Stomach (tissue), 8 donors: ENCODE measurements at regions not wholly inside any gene's neighbourhood (a gene's known extent, or its start where the extent isn't known, plus 50 kb on each side); places are given as distances from the start of the nearest gene placed in this dataset.

Source experiments
- DNase-seq, 2 donors: peaks; one replicate each; pipeline versions ENCODE4 v3.0.0 to v3.0.0-alpha.2; 2013 to 2019
- H3K27ac ChIP-seq, 5 donors: fragments of 200-600 bp in 4 of 5; sonication (generic) in 4 of 5; one replicate each; pipeline ENCODE4 v1.5.1; 2013 to 2019; ENCODE audit warnings: mild to moderate bottlenecking in 1 of 5, moderate library complexity in 1 of 5
- H3K27me3 ChIP-seq, 3 donors: fragments of 200-600 bp; sonication (generic); one replicate each; pipeline ENCODE4 v1.5.1; 2017 to 2019; ENCODE audit warnings: mixed run types in 1 of 3
- H3K36me3 ChIP-seq, 4 donors: fragments of 200-600 bp; sonication (generic); 1 replicate in 3 of 4; 2 replicates in 1 of 4; pipeline ENCODE4 v1.5.1; 2016 to 2019
- H3K4me1 ChIP-seq, 4 donors: fragments of 200-600 bp; sonication (generic); one replicate each; pipeline ENCODE4 v1.5.1; 2016 to 2019
- H3K4me3 ChIP-seq, 4 donors: fragments of 200-600 bp; sonication (generic) in 3 of 4; one replicate each; pipeline ENCODE4 v1.5.1; 2016 to 2019; ENCODE audit warnings: mild to moderate bottlenecking in 1 of 4
- H3K9me3 ChIP-seq, 4 donors: fragments of 200-600 bp; sonication (generic); one replicate each; pipeline ENCODE4 v1.5.1; 2016 to 2019
- CTCF ChIP-seq, 7 experiments: fragments of 450-650 bp in 4 of 7; fragments of 200-600 bp in 3 of 7; sonication (generic) in 3 of 7; IDR thresholded peaks; one replicate each; pipeline ENCODE4 v1.5.1; 2016 to 2019; ENCODE audit warnings: antibody characterized with exemption in 7 of 7, control low read depth in 2 of 7, mild to moderate bottlenecking in 1 of 7
- EP300 ChIP-seq: sonication (generic); formaldehyde crosslinking; IDR thresholded peaks from one replicate; pipeline ENCODE4 v1.6.1; 2017; ENCODE audit warnings: antibody characterized with exemption
- POLR2A ChIP-seq, 4 donors: fragments of 450-650 bp; IDR thresholded peaks; one replicate each; pipeline ENCODE4 v1.6.1; 2016; ENCODE audit warnings: antibody characterized with exemption in 4 of 4, control low read depth in 2 of 4, mild to moderate bottlenecking in 1 of 4, moderate library complexity in 1 of 4
- POLR2AphosphoS5 ChIP-seq, 3 donors: sonication (generic); formaldehyde crosslinking; IDR thresholded peaks; one replicate each; pipeline ENCODE4 v1.6.1; 2016; ENCODE audit warnings: antibody characterized with exemption in 3 of 3
- WGBS, 5 donors: extraction: QIAGEN DNeasy Blood & Tissue Kit in 3 of 5; methylation state at CpG; one replicate each; pipeline versions ENCODE4 v1.1.5 to v1.1.7; 2013 to 2018; 5-methylcytosine and 5-hydroxymethylcytosine counted together
- intact Hi-C: fragments of 100-400 bp; cut with DNase I; formaldehyde crosslinking; loops from one replicate; pipeline ENCODE4 v1.15.1; 2023; ENCODE audit warnings: low total_unique reads
- donor health status: healthy with polysubstance abuse.
- donor health status: Bipolar disorder and iron deficiency.
- donor health status: healthy.

- Histone ChIP-seq H3K27ac (no peak overlapping the region), H3K4me1 (peaks cover 0 to 11% (median 0%) of the 10 kb centered on the region in 4 donors), H3K36me3 (no peaks in the 10 kb centered on the region), H3K9me3 (no peaks in the 10 kb centered on the region), H3K27me3 (no peaks in the 10 kb centered on the region), H3K4me3 (no peak overlapping the region)
- DNase-seq = no peak
- TF ChIP-seq POLR2A (IDR thresholded peaks at IDR 0.05) = no peak
- TF ChIP-seq POLR2AphosphoS5 (IDR thresholded peaks at IDR 0.05) = no peak
- intact Hi-C loops = no loop called here
- WGBS, 5 donors = 61 to 83% (median 74%) methylated on average over 2 of the region's 2 CpGs
Observed at GRCh38 chr3:157782236-157782635, 279.0 kb upstream of the VEPH1 start.

GRCh38 chr3:157776861-157777260 is 273.6 kb upstream of the VEPH1 start:
- H3K4me1 ChIP-seq = no peaks in the 10 kb centered on the region
- H3K27me3 ChIP-seq = no peaks in the 10 kb centered on the region
- H3K4me3 ChIP-seq = no peak overlapping the region
- H3K9me3 ChIP-seq = no peaks in the 10 kb centered on the region
- intact Hi-C loops = no loop called here
- TF ChIP-seq EP300 (no peak), CTCF (IDR thresholded peaks at IDR 0.05) (no peak), POLR2A (IDR thresholded peaks at IDR 0.05) (no peak)
- DNase-seq = no peak
- no peaks in the 10 kb centered on the region for H3K36me3 ChIP-seq
- no peak overlapping the region for H3K27ac ChIP-seq
- WGBS, 5 donors = 88 to 97% (median 93%) methylated on average over 2 of the region's 2 CpGs

- H3K27me3 ChIP-seq = no peaks in the 10 kb centered on the region
- no peak for DNase-seq
- no peaks in the 10 kb centered on the region for H3K36me3 ChIP-seq
- no peak overlapping the region for H3K4me3 ChIP-seq
- H3K27ac ChIP-seq = no peak overlapping the region
- TF ChIP-seq CTCF (IDR thresholded peaks at IDR 0.05) (no peak), POLR2AphosphoS5 (IDR thresholded peaks at IDR 0.05) (no peak), EP300 (no peak), POLR2A (IDR thresholded peaks at IDR 0.05) (no peak)
- H3K9me3 ChIP-seq = no peaks in the 10 kb centered on the region
- no peaks in the 10 kb centered on the region for H3K4me1 ChIP-seq
- intact Hi-C loops = no loop called here
Observed at GRCh38 chr3:157775446-157775845, 272.2 kb upstream of the VEPH1 start.

- Histone ChIP-seq H3K4me3 (no peak overlapping the region), H3K36me3 (no peaks in the 10 kb centered on the region), H3K4me1 (no peaks in the 10 kb centered on the region), H3K9me3 (no peaks in the 10 kb centered on the region), H3K27me3 (no peaks in the 10 kb centered on the region), H3K27ac (no peak overlapping the region)
- DNase-seq = no peak
- WGBS, 5 donors = 58 to 84% (median 67%) methylated on average over 1 of the region's 1 CpG
- TF ChIP-seq EP300 (no peak), POLR2AphosphoS5 (IDR thresholded peaks at IDR 0.05) (no peak), POLR2A (IDR thresholded peaks at IDR 0.05) (no peak), CTCF (IDR thresholded peaks at IDR 0.05) (no peak)
- intact Hi-C loops = no loop called here
Observed at GRCh38 chr3:157769378-157769777, 266.2 kb upstream of the VEPH1 start.

GRCh38 chr3:157767607-157768006 is 264.4 kb upstream of the VEPH1 start:
- DNase-seq = no peak
- Histone ChIP-seq H3K36me3 (no peaks in the 10 kb centered on the region), H3K9me3 (no peaks in the 10 kb centered on the region), H3K4me3 (no peak overlapping the region), H3K27ac (no peak overlapping the region), H3K4me1 (no peaks in the 10 kb centered on the region), H3K27me3 (no peaks in the 10 kb centered on the region)
- 94 to 100% (median 97%) methylated on average over 1 of the region's 1 CpG for WGBS, 5 donors
- no peak for TF ChIP-seq EP300
- no peak for TF ChIP-seq CTCF (IDR thresholded peaks at IDR 0.05)
- TF ChIP-seq POLR2AphosphoS5 (IDR thresholded peaks at IDR 0.05) = no peak
- no peak for TF ChIP-seq POLR2A (IDR thresholded peaks at IDR 0.05)
- intact Hi-C loops = no loop called here
